ENCODE measurements at regions not wholly inside any gene's neighbourhood (a gene's known extent, or its start where the extent isn't known, plus 50 kb on each side); places are given as distances from the start of the nearest gene placed in this dataset.

DNA sequence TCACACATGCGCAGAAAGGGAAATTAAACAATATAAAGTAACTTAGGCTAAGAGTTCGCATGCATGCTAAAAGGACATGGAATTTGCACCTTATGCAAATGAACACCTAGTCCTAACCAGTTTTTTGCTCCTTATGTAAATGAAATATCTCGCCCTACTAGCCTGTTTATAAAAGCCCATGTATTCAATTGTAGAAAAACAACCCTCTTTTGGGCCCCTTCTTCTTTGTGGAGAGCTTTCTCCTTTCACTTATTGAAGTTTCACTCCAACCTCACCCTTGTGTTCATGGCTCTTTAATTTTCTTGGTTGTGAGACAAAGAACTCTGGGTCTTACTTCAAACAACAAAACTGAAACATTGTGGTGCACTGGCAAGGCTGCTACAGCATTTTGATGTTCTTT lies 333.4 kb upstream of the ATXN7L3B start:
- ChIA-PET CTCF (interaction anchor here (0.7 kb wide), 1 partner anchor 8 kb away, joined by 3 read pairs; no protein-coding TSS in a partner anchor), POLR2A (no interaction called here)
- peaks cover 0 to 5% of the 10 kb centered on the region in 2 experiments for H3K9me3 ChIP-seq (ENCODE audit: control insufficient read depth in 1 of 2, insufficient read depth in 1 of 2, low read length in 2 of 2)
- ATAC-seq (ENCODE audit: poor library complexity) = no peak
- H3K4me1 ChIP-seq (ENCODE audit: insufficient read depth, low read length) = no peaks in the 10 kb centered on the region
- no peaks in the 10 kb centered on the region for H3K36me3 ChIP-seq (ENCODE audit: insufficient read depth, low read length)
- Mint-ChIP-seq H3K27me3 (no peaks in the 10 kb centered on the region), H3K4me3 (no peak overlapping the region), H3K27ac (no peak overlapping the region), H3K9me3 (peaks cover 4% of the 10 kb centered on the region), H3K36me3 (ENCODE audit: low read depth) (no peaks in the 10 kb centered on the region), H3K4me1 (ENCODE audit: low read depth) (no peaks in the 10 kb centered on the region)
- no peaks in the 10 kb centered on the region for H3K27me3 ChIP-seq (ENCODE audit: control insufficient read depth in 1 of 2, insufficient read depth in 2 of 2, low read length in 2 of 2)
- no peak overlapping the region for H3K4me3 ChIP-seq (ENCODE audit: low read length)
- TF ChIP-seq, protein P1, sequence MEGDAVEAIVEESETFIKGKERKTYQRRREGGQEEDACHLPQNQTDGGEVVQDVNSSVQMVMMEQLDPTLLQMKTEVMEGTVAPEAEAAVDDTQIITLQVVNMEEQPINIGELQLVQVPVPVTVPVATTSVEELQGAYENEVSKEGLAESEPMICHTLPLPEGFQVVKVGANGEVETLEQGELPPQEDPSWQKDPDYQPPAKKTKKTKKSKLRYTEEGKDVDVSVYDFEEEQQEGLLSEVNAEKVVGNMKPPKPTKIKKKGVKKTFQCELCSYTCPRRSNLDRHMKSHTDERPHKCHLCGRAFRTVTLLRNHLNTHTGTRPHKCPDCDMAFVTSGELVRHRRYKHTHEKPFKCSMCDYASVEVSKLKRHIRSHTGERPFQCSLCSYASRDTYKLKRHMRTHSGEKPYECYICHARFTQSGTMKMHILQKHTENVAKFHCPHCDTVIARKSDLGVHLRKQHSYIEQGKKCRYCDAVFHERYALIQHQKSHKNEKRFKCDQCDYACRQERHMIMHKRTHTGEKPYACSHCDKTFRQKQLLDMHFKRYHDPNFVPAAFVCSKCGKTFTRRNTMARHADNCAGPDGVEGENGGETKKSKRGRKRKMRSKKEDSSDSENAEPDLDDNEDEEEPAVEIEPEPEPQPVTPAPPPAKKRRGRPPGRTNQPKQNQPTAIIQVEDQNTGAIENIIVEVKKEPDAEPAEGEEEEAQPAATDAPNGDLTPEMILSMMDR (IDR thresholded peaks at IDR 0.05) = no peak
- intact Hi-C loops (cut with DNase I, micrococcal nuclease) = no loop called here
- H3K27ac ChIP-seq (ENCODE audit: low read depth in 1 of 2, low read length in 2 of 2) = no peak overlapping the region
- DNase-seq = no peak

DNA sequence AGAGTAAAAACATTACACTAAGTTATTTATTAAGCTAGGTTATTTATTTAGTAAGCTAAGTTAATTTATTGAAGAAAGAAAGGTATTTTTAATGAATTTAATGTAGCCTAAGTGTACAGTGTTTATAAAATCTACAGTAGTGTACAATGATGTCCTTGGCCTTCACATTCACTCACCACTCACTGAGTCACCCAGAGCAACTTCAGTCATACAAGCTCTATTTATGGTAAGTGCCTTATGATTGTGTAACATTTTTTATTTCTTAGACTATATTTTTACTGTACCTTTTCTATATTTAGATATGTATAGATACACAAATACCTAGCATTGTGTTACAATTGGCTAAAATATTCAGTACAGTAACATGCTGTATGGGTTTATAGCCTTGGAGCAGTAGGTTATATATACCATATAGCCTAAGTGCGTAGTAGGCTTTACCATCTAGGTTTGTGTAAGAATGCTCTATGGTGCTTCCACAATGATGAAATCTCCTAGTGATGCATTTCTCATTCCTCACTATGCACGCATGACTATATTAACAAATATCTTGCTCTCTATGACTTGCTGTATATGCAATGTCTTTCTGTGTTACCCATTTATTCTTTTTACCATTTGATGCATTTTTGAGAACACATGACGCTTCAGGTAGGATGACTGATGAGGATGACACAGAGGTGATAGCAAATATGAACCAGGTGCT lies 309.6 kb upstream of the ATXN7L3B start:
- Histone ChIP-seq H3K4me3 (ENCODE audit: low read length) (no peak overlapping the region), H3K36me3 (ENCODE audit: insufficient read depth, low read length) (no peaks in the 10 kb centered on the region), H3K9me3 (ENCODE audit: control insufficient read depth in 1 of 2, insufficient read depth in 1 of 2, low read length in 2 of 2) (no peaks in the 10 kb centered on the region), H3K27me3 (ENCODE audit: control insufficient read depth in 1 of 2, insufficient read depth in 2 of 2, low read length in 2 of 2) (no peaks in the 10 kb centered on the region), H3K27ac (ENCODE audit: low read depth in 1 of 2, low read length in 2 of 2) (no peak overlapping the region), H3K4me1 (ENCODE audit: insufficient read depth, low read length) (no peaks in the 10 kb centered on the region)
- ChIA-PET CTCF (no interaction called here), POLR2A (no interaction called here)
- intact Hi-C loops (cut with DNase I, micrococcal nuclease) = no loop called here
- TF ChIP-seq, protein P1 (IDR thresholded peaks at IDR 0.05) = no peak
- no peak overlapping the region for H3K27ac Mint-ChIP-seq
- no peak overlapping the region for H3K4me3 Mint-ChIP-seq
- H3K4me1 Mint-ChIP-seq (ENCODE audit: low read depth) = no peaks in the 10 kb centered on the region
- H3K27me3 Mint-ChIP-seq = no peaks in the 10 kb centered on the region
- no peaks in the 10 kb centered on the region for H3K9me3 Mint-ChIP-seq
- H3K36me3 Mint-ChIP-seq (ENCODE audit: low read depth) = no peaks in the 10 kb centered on the region
- no peak for DNase-seq
- no peak for ATAC-seq (ENCODE audit: poor library complexity)

GRCh38 chr12:74229671-74230070 lies 308.0 kb upstream of the ATXN7L3B start:
- POLR2A ChIA-PET = no interaction called here
- Mint-ChIP-seq H3K4me3 (no peak overlapping the region), H3K36me3 (ENCODE audit: low read depth) (no peaks in the 10 kb centered on the region), H3K9me3 (peaks cover 4% of the 10 kb centered on the region), H3K27ac (no peak overlapping the region), H3K4me1 (ENCODE audit: low read depth) (no peaks in the 10 kb centered on the region), H3K27me3 (no peaks in the 10 kb centered on the region)
- TF ChIP-seq, protein P1 (IDR thresholded peaks at IDR 0.05) = no peak
- no peak for ATAC-seq (ENCODE audit: poor library complexity)
- Histone ChIP-seq H3K4me3 (ENCODE audit: low read length) (no peak overlapping the region), H3K27me3 (ENCODE audit: control insufficient read depth in 1 of 2, insufficient read depth in 2 of 2, low read length in 2 of 2) (no peaks in the 10 kb centered on the region), H3K4me1 (ENCODE audit: insufficient read depth, low read length) (no peaks in the 10 kb centered on the region), H3K36me3 (ENCODE audit: insufficient read depth, low read length) (no peaks in the 10 kb centered on the region), H3K9me3 (ENCODE audit: control insufficient read depth in 1 of 2, insufficient read depth in 1 of 2, low read length in 2 of 2) (no peaks in the 10 kb centered on the region), H3K27ac (ENCODE audit: low read depth in 1 of 2, low read length in 2 of 2) (no peak overlapping the region)
- no peak for DNase-seq
- CTCF ChIA-PET = interaction anchor here (0.6 kb wide), 1 partner anchor 35 kb away, joined by 3 read pairs; no protein-coding TSS in a partner anchor
- intact Hi-C loops (cut with DNase I, micrococcal nuclease) = no loop called here
